Activated T-helper 2 cell treated with anti-CD3 and anti-CD28 coated beads, Interferon-gamma antibody, Interleukin-2, Interleukin-4, amounts not matched to agents 10 μg/mL and 5 μg/mL and 100 μg/mL, durations not matched to agents 14 hours and 24 hours and 36 hours (primary cell): ENCODE measurements at regions not wholly inside any gene's neighbourhood (a gene's known extent, or its start where the extent isn't known, plus 50 kb on each side); places are given as distances from the start of the nearest gene placed in this dataset.

Source experiments
- DNase-seq: peaks from one replicate; pipeline ENCODE4 v3.0.0; 2021; ENCODE audit warnings: low spot score
- H3K27ac Mint-ChIP-seq: one replicate; pipeline ENCODE4 v1.8.0; 2021; ENCODE audit warnings: mixed read lengths
- H3K27me3 Mint-ChIP-seq: one replicate; pipeline ENCODE4 v1.8.0; 2021; ENCODE audit warnings: low read depth, mixed read lengths
- H3K36me3 Mint-ChIP-seq: one replicate; pipeline ENCODE4 v1.8.0; 2021; ENCODE audit warnings: low read depth, mixed read lengths
- H3K4me1 Mint-ChIP-seq: one replicate; pipeline ENCODE4 v1.8.0; 2021; ENCODE audit warnings: low read depth, mixed read lengths
- H3K4me3 Mint-ChIP-seq: one replicate; pipeline ENCODE4 v1.8.0; 2021; ENCODE audit warnings: low read depth, mild to moderate bottlenecking, moderate library complexity, mixed read lengths
- H3K9me3 Mint-ChIP-seq: one replicate; pipeline ENCODE4 v1.8.0; 2021; ENCODE audit warnings: mixed read lengths
- intact Hi-C: fragments of 100-400 bp; cut with micrococcal nuclease; formaldehyde crosslinking; loops from one replicate; pipeline ENCODE4 v1.15.1; 2023

- intact Hi-C loops: no loop called here
- Mint-ChIP-seq H3K27ac (no peak overlapping the region), H3K36me3 (no peaks in the 10 kb centered on the region), H3K9me3 (peaks cover 1% of the 10 kb centered on the region), H3K4me1 (no peaks in the 10 kb centered on the region), H3K4me3 (no peak overlapping the region), H3K27me3 (no peaks in the 10 kb centered on the region)
- no peak for DNase-seq
These were observed 172.8 kb upstream of the CTBP2 start for GRCh38 chr10:125333209-125333591.

GRCh38 chr10:125332548-125333208 is 172.3 kb upstream of the CTBP2 start:
- Mint-ChIP-seq H3K4me3 (no peak overlapping the region), H3K27ac (no peak overlapping the region), H3K4me1 (no peaks in the 10 kb centered on the region), H3K36me3 (no peaks in the 10 kb centered on the region), H3K27me3 (no peaks in the 10 kb centered on the region), H3K9me3 (peaks cover 5% of the 10 kb centered on the region)
- DNase-seq: no peak
- intact Hi-C loops: no loop called here

- Mint-ChIP-seq H3K27ac (no peak overlapping the region), H3K36me3 (no peaks in the 10 kb centered on the region), H3K9me3 (peaks cover 16% of the 10 kb centered on the region), H3K4me3 (no peak overlapping the region), H3K4me1 (no peaks in the 10 kb centered on the region), H3K27me3 (no peaks in the 10 kb centered on the region)
- DNase-seq: no peak
- intact Hi-C loops: no loop called here
These were observed 170.7 kb upstream of the CTBP2 start for GRCh38 chr10:125331056-125331455.

GRCh38 chr10:125329056-125329455 is 168.7 kb upstream of the CTBP2 start:
- no peaks in the 10 kb centered on the region for H3K4me1 Mint-ChIP-seq
- DNase-seq: no peak
- H3K36me3 Mint-ChIP-seq: no peaks in the 10 kb centered on the region
- H3K9me3 Mint-ChIP-seq: peaks cover 27% of the 10 kb centered on the region
- H3K27me3 Mint-ChIP-seq: no peaks in the 10 kb centered on the region
- intact Hi-C loops: no loop called here
- H3K4me3 Mint-ChIP-seq: no peak overlapping the region
- H3K27ac Mint-ChIP-seq: no peak overlapping the region

- no peaks in the 10 kb centered on the region for H3K27me3 Mint-ChIP-seq
- intact Hi-C loops: no loop called here
- no peak for DNase-seq
- H3K4me1 Mint-ChIP-seq: no peaks in the 10 kb centered on the region
- H3K4me3 Mint-ChIP-seq: no peak overlapping the region
- no peaks in the 10 kb centered on the region for H3K36me3 Mint-ChIP-seq
- H3K27ac Mint-ChIP-seq: no peak overlapping the region
- peaks cover 36% of the 10 kb centered on the region for H3K9me3 Mint-ChIP-seq
These were observed 165.0 kb upstream of the CTBP2 start for GRCh38 chr10:125325326-125325725.

- no peak for DNase-seq
- peaks cover 5% of the 10 kb centered on the region for H3K9me3 Mint-ChIP-seq
- intact Hi-C loops: no loop called here
- no peak overlapping the region for H3K27ac Mint-ChIP-seq
- H3K27me3 Mint-ChIP-seq: no peaks in the 10 kb centered on the region
- no peak overlapping the region for H3K4me3 Mint-ChIP-seq
- no peaks in the 10 kb centered on the region for H3K36me3 Mint-ChIP-seq
- no peaks in the 10 kb centered on the region for H3K4me1 Mint-ChIP-seq
These were observed 156.1 kb upstream of the CTBP2 start for GRCh38 chr10:125316436-125316835.

- no peak for DNase-seq
- Mint-ChIP-seq H3K4me1 (no peaks in the 10 kb centered on the region), H3K27ac (no peak overlapping the region), H3K4me3 (no peak overlapping the region), H3K27me3 (no peaks in the 10 kb centered on the region), H3K36me3 (no peaks in the 10 kb centered on the region), H3K9me3 (no peaks in the 10 kb centered on the region)
- intact Hi-C loops: no loop called here
These were observed 140.6 kb upstream of the CTBP2 start for GRCh38 chr10:125300937-125301336.

GRCh38 chr10:125299461-125299860 is 139.1 kb upstream of the CTBP2 start:
- no peak overlapping the region for H3K27ac Mint-ChIP-seq
- H3K36me3 Mint-ChIP-seq: no peaks in the 10 kb centered on the region
- no peaks in the 10 kb centered on the region for H3K9me3 Mint-ChIP-seq
- H3K4me1 Mint-ChIP-seq: no peaks in the 10 kb centered on the region
- DNase-seq: no peak
- intact Hi-C loops: no loop called here
- no peaks in the 10 kb centered on the region for H3K27me3 Mint-ChIP-seq
- H3K4me3 Mint-ChIP-seq: no peak overlapping the region

- Mint-ChIP-seq H3K27ac (no peak overlapping the region), H3K9me3 (no peaks in the 10 kb centered on the region), H3K4me1 (no peaks in the 10 kb centered on the region), H3K27me3 (no peaks in the 10 kb centered on the region), H3K4me3 (no peak overlapping the region), H3K36me3 (no peaks in the 10 kb centered on the region)
- intact Hi-C loops: no loop called here
- no peak for DNase-seq
These were observed 136.2 kb upstream of the CTBP2 start for GRCh38 chr10:125296598-125296997.

- Mint-ChIP-seq H3K4me3 (no peak overlapping the region), H3K4me1 (no peaks in the 10 kb centered on the region)
These were observed 133.7 kb upstream of the CTBP2 start for GRCh38 chr10:125294109-125294508.

GRCh38 chr10:125291836-125292235 is 131.5 kb upstream of the CTBP2 start:
- H3K9me3 Mint-ChIP-seq: peaks cover 6% of the 10 kb centered on the region

More at GRCh38 chr10:125294109-125294508, 133.7 kb upstream of the CTBP2 start:
- Mint-ChIP-seq H3K27ac (no peak overlapping the region), H3K27me3 (no peaks in the 10 kb centered on the region), H3K9me3 (no peaks in the 10 kb centered on the region), H3K36me3 (no peaks in the 10 kb centered on the region)
- no peak for DNase-seq
- intact Hi-C loops: no loop called here

GRCh38 chr10:125289461-125289860 is 129.1 kb upstream of the CTBP2 start:
- Mint-ChIP-seq H3K27ac (no peak overlapping the region), H3K4me3 (no peak overlapping the region), H3K36me3 (no peaks in the 10 kb centered on the region), H3K9me3 (peaks cover 6% of the 10 kb centered on the region), H3K27me3 (no peaks in the 10 kb centered on the region), H3K4me1 (no peaks in the 10 kb centered on the region)
- intact Hi-C loops: no loop called here
- DNase-seq: no peak

More at GRCh38 chr10:125291836-125292235, 131.5 kb upstream of the CTBP2 start:
- H3K27me3 Mint-ChIP-seq: no peaks in the 10 kb centered on the region
- H3K27ac Mint-ChIP-seq: no peak overlapping the region
- no peak overlapping the region for H3K4me3 Mint-ChIP-seq
- no peaks in the 10 kb centered on the region for H3K4me1 Mint-ChIP-seq
- intact Hi-C loops: no loop called here
- DNase-seq: no peak
- no peaks in the 10 kb centered on the region for H3K36me3 Mint-ChIP-seq

- intact Hi-C loops: no loop called here
- DNase-seq: no peak
- H3K4me1 Mint-ChIP-seq: no peaks in the 10 kb centered on the region
- peaks cover 6% of the 10 kb centered on the region for H3K9me3 Mint-ChIP-seq
- H3K27me3 Mint-ChIP-seq: no peaks in the 10 kb centered on the region
- no peaks in the 10 kb centered on the region for H3K36me3 Mint-ChIP-seq
- H3K4me3 Mint-ChIP-seq: no peak overlapping the region
- no peak overlapping the region for H3K27ac Mint-ChIP-seq
These were observed 124.7 kb upstream of the CTBP2 start for GRCh38 chr10:125284875-125285597.
